ENCODE measurements at regions not wholly inside any gene's neighbourhood (a gene's known extent, or its start where the extent isn't known, plus 50 kb on each side); places are given as distances from the start of the nearest gene placed in this dataset.

DNA sequence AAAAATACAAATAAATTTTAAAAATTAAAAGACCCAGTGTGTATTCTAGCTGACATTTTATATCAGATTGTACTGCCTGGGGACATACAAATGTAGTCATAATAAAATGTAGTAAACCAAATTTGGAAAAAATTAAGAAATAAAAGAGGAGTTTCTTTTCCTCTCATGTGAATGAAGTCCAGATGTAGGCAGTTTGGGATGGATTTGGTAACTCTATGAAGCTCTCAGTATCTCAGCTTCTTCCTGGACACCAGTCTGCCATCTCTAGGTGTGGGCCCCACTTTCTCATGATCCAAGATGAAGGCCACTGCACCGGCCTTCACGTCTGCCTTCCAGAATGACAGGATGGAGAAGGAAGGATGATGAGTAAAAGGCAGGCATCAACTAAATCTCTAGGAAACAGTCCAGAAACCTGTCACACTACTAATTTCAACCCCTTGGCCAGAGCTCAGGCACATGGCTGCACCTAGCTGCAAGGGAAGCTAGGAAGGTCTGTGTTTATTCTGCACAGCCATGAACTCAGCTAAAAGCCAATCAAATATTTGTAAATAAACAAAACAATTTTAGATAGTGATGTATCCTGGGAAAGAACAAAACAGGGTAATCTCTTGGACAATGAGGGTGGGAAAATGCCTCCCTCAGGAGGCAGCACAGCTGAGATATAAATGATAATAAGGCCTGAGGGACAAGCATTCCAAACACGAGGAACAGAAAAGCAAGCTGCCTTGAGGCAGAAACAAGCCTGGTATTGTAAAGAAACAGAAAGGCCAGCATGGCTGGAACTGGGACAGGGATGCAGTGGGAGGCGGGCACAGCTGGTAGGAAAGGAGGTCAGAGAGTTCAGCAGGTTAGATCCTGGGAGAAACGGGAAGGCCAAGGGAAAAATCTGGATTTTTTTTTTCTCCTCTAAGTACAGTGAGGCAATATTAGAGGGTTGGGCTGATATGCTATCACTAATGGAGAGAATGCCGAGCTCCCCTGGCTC is 88.5 kb upstream of the PTPN1 start:
- no peak for TF ChIP-seq POLR2A (IDR thresholded peaks at IDR 0.05)
- TF ChIP-seq, protein P1, sequence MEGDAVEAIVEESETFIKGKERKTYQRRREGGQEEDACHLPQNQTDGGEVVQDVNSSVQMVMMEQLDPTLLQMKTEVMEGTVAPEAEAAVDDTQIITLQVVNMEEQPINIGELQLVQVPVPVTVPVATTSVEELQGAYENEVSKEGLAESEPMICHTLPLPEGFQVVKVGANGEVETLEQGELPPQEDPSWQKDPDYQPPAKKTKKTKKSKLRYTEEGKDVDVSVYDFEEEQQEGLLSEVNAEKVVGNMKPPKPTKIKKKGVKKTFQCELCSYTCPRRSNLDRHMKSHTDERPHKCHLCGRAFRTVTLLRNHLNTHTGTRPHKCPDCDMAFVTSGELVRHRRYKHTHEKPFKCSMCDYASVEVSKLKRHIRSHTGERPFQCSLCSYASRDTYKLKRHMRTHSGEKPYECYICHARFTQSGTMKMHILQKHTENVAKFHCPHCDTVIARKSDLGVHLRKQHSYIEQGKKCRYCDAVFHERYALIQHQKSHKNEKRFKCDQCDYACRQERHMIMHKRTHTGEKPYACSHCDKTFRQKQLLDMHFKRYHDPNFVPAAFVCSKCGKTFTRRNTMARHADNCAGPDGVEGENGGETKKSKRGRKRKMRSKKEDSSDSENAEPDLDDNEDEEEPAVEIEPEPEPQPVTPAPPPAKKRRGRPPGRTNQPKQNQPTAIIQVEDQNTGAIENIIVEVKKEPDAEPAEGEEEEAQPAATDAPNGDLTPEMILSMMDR (IDR thresholded peaks at IDR 0.05), result no peak
